Mesenchymal stem cell (in vitro differentiated cells and primary cell): ENCODE measurements at regions not wholly inside any gene's neighbourhood (a gene's known extent, or its start where the extent isn't known, plus 50 kb on each side); places are given as distances from the start of the nearest gene placed in this dataset.

Experiments
- DNase-seq: peaks from one replicate; pipeline ENCODE4 v3.0.0-alpha.2; 2013
- H2AFZ ChIP-seq: one replicate; pipeline ENCODE4 v1.6.1; 2013; ENCODE audit warnings: low read depth, mild to moderate bottlenecking, control low read depth, inconsistent platforms, low read length, moderate library complexity
- H2AK5ac ChIP-seq: 2 replicates; pipeline ENCODE4 v1.6.1; 2013; ENCODE audit warnings: low read length, moderate library complexity, mild to moderate bottlenecking, inconsistent platforms; ENCODE audit not compliant: severe bottlenecking
- H2BK120ac ChIP-seq: one replicate; pipeline ENCODE4 v1.6.1; 2013; ENCODE audit warnings: low read depth, mild to moderate bottlenecking, inconsistent platforms, low read length, moderate library complexity
- H2BK12ac ChIP-seq, 2 experiments: one replicate each; pipeline ENCODE4 v1.6.1; 2013; ENCODE audit warnings: inconsistent platforms in 2 of 2, low read length in 2 of 2, mild to moderate bottlenecking in 2 of 2, moderate library complexity in 2 of 2, control low read depth in 1 of 2
- H2BK15ac ChIP-seq: one replicate; pipeline ENCODE4 v1.6.1; 2013; ENCODE audit warnings: mild to moderate bottlenecking, low read depth, inconsistent platforms; ENCODE audit not compliant: poor library complexity, severe bottlenecking
- H2BK5ac ChIP-seq: 2 replicates; pipeline ENCODE4 v1.6.1; 2013; ENCODE audit warnings: low read depth, mild to moderate bottlenecking, low read length, control low read depth, inconsistent platforms; ENCODE audit not compliant: poor library complexity, severe bottlenecking
- H3K14ac ChIP-seq, 2 experiments: one replicate each; pipeline ENCODE4 v1.6.1; 2013; ENCODE audit warnings: inconsistent platforms in 2 of 2, low read length in 2 of 2, control low read depth in 1 of 2, mild to moderate bottlenecking in 1 of 2, moderate library complexity in 1 of 2
- H3K18ac ChIP-seq, 2 experiments: one replicate each; pipeline ENCODE4 v1.6.1; 2013; ENCODE audit warnings: inconsistent platforms in 2 of 2, low read length in 2 of 2, control low read depth in 1 of 2, low read depth in 1 of 2, mild to moderate bottlenecking in 1 of 2
- H3K23ac ChIP-seq, 2 experiments: one replicate each; pipeline ENCODE4 v1.6.1; 2013; ENCODE audit warnings: inconsistent platforms in 2 of 2, low read length in 2 of 2, mild to moderate bottlenecking in 2 of 2, moderate library complexity in 2 of 2, control low read depth in 1 of 2
- H3K27ac ChIP-seq: 2 replicates; pipeline ENCODE4 v1.5.1; 2013; ENCODE audit warnings: mild to moderate bottlenecking, moderate library complexity, low read length, control low read depth, inconsistent platforms; ENCODE audit not compliant: poor library complexity, severe bottlenecking
- H3K27me3 ChIP-seq, 2 experiments: 2 replicates each; pipeline versions ENCODE4 v1.6.1 to v1.7.0; 2013; ENCODE audit warnings: low read length in 2 of 2, mild to moderate bottlenecking in 2 of 2, moderate library complexity in 2 of 2, control low read depth in 1 of 2, inconsistent platforms in 1 of 2; ENCODE audit not compliant: control insufficient read depth in 1 of 2, insufficient read depth in 1 of 2
- H3K36me3 ChIP-seq, 2 experiments: 2 replicates each; pipeline versions ENCODE4 v1.6.1 to v1.7.0; 2013; ENCODE audit warnings: low read length in 2 of 2, control low read depth in 1 of 2, inconsistent platforms in 1 of 2, low read depth in 1 of 2, mild to moderate bottlenecking in 1 of 2; ENCODE audit not compliant: insufficient read depth in 2 of 2, control insufficient read depth in 1 of 2
- H3K4ac ChIP-seq, 2 experiments: one replicate each; pipeline ENCODE4 v1.6.1; 2013; ENCODE audit warnings: inconsistent platforms in 2 of 2, low read length in 2 of 2, mild to moderate bottlenecking in 2 of 2, moderate library complexity in 2 of 2, control low read depth in 1 of 2, low read depth in 1 of 2
- H3K4me1 ChIP-seq: 2 replicates; pipeline ENCODE4 v1.6.1; 2013; ENCODE audit warnings: low read depth, low read length, control low read depth; ENCODE audit not compliant: control insufficient read depth, insufficient read depth
- H3K4me2 ChIP-seq: 2 replicates; pipeline ENCODE4 v1.6.1; 2013; ENCODE audit warnings: low read length, mild to moderate bottlenecking, inconsistent platforms; ENCODE audit not compliant: poor library complexity, severe bottlenecking
- H3K4me3 ChIP-seq, 2 experiments: 2 replicates each; pipeline versions ENCODE4 v1.5.1 to v1.7.0; 2013; ENCODE audit warnings: low read length in 2 of 2, mild to moderate bottlenecking in 2 of 2, control low read depth in 1 of 2, low read depth in 1 of 2; ENCODE audit not compliant: insufficient read depth in 1 of 2
- H3K79me1 ChIP-seq: replicated peaks from 2 replicates; pipeline ENCODE4 v1.6.1; 2013; ENCODE audit warnings: mild to moderate bottlenecking, control low read depth, low read length, inconsistent platforms; ENCODE audit not compliant: poor library complexity, severe bottlenecking
- H3K9ac ChIP-seq: 2 replicates; pipeline ENCODE4 v1.7.0; 2013; ENCODE audit warnings: mild to moderate bottlenecking, low read length, moderate library complexity
- H3K9me3 ChIP-seq: 2 replicates; pipeline ENCODE4 v1.7.0; 2013; ENCODE audit warnings: mild to moderate bottlenecking, low read length; ENCODE audit not compliant: control insufficient read depth
- H4K8ac ChIP-seq: one replicate; pipeline ENCODE4 v1.6.1; 2013; ENCODE audit warnings: inconsistent platforms, mild to moderate bottlenecking, low read length, moderate library complexity
- H4K91ac ChIP-seq: one replicate; pipeline ENCODE4 v1.6.1; 2013; ENCODE audit warnings: mild to moderate bottlenecking, low read length, inconsistent platforms
- WGBS: methylation state at CpG from one replicate; pipeline ENCODE4 v1.1.7; 2013; ENCODE audit warnings: mixed read lengths; 5-methylcytosine and 5-hydroxymethylcytosine counted together

DNA sequence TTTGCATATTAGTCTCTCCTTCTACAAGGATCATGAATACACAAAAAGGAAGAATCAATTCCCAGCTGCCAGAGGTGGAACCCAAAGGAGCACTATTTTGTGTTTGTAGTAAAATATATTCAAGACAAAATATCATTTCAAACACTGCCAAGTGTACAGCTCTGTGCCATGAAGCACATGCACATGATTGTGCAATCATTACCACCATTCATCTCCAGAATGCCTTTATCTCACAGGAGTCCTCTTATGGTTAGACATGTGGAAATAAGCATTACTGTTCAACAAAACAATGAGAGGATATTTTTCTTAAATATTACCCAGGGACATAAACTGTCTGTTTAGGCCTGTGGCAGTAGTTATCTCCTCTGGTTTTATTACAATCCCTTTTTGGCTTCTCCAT, 151.4 kb upstream of the PPP1R3A start:
- Histone ChIP-seq H3K36me3 (no peaks in the 10 kb centered on the region), H3K14ac (no peak overlapping the region), H3K4me3 (no peak overlapping the region), H3K4ac (no peak overlapping the region), H3K9ac (no peak overlapping the region), H2BK5ac (no peak overlapping the region), H3K9me3 (no peaks in the 10 kb centered on the region), H2BK120ac (no peak overlapping the region), H4K8ac (no peak overlapping the region), H3K23ac (no peak overlapping the region), H4K91ac (no peak overlapping the region), H3K27ac (no peak overlapping the region), H3K79me1 (no peaks in the 10 kb centered on the region), H2BK15ac (no peak overlapping the region), H3K4me1 (no peaks in the 10 kb centered on the region), H3K18ac (no peak overlapping the region), H2AK5ac (no peak overlapping the region), H2AFZ (no peak overlapping the region), H2BK12ac (no peak overlapping the region), H3K27me3 (no peaks in the 10 kb centered on the region), H3K4me2 (no peak overlapping the region)
- DNase-seq: no peak

DNA sequence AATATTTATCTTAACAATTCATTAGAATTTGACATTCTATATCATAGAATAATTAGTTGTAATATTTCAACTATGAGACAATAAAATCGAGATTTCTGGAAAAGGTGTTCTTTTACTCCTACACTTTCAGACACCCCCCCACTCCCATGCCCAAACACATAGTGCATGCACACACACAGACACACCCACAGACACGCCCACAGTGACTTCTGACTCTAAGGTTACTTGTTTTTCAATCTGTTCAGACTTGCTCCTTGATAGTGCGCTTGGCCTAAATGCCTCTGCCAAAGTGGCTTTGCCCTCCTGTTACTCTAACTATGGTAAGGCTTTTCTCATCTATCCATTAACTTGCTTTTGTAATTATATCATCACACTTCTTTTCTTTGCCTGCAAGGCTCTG, 144.0 kb upstream of the PPP1R3A start:
- Histone ChIP-seq H3K4me2 (no peak overlapping the region), H3K36me3 (no peaks in the 10 kb centered on the region), H2BK15ac (no peak overlapping the region), H4K91ac (no peak overlapping the region), H3K9ac (no peak overlapping the region), H3K4me1 (no peaks in the 10 kb centered on the region), H2BK120ac (no peak overlapping the region), H2AFZ (no peak overlapping the region), H3K23ac (no peak overlapping the region), H3K27me3 (no peaks in the 10 kb centered on the region), H3K9me3 (no peaks in the 10 kb centered on the region), H3K4me3 (no peak overlapping the region), H2BK12ac (no peak overlapping the region), H2AK5ac (no peak overlapping the region), H3K14ac (no peak overlapping the region), H4K8ac (no peak overlapping the region), H3K27ac (no peak overlapping the region), H3K18ac (no peak overlapping the region), H2BK5ac (no peak overlapping the region), H3K79me1 (no peaks in the 10 kb centered on the region), H3K4ac (no peak overlapping the region)
- 67% methylated on average over 3 of the region's 3 CpGs for WGBS
- no peak for DNase-seq

DNA sequence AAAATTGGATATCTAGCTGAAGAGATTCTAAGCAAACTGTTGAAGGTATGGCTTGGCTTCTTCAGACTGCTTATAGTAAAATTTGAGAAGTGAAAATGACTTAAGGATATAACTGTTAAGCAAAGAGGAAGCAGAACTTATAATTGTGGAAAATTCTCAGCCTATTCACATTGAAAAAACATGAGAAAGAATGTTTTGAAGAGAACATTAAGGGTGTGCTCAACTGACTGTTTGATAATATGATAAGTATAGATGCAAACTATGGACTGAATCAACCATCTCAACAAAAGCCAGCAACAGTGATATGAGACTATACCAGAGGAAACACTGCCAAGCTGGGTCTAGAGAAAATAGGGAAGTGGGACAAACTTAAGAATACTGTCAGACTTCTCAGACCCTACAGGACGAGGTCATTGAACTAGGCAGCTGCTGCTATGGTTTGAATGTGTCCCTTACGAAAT, 133.1 kb upstream of the PPP1R3A start:
- Histone ChIP-seq H2AK5ac (no peak overlapping the region), H3K36me3 (no peaks in the 10 kb centered on the region), H3K14ac (no peak overlapping the region), H3K79me1 (no peaks in the 10 kb centered on the region), H3K9ac (no peak overlapping the region), H4K8ac (no peak overlapping the region), H2BK120ac (no peak overlapping the region), H3K4me2 (no peak overlapping the region), H3K27ac (no peak overlapping the region), H2BK15ac (no peak overlapping the region), H3K27me3 (no peaks in the 10 kb centered on the region), H3K4me3 (no peak overlapping the region), H2BK12ac (no peak overlapping the region), H3K4me1 (peaks cover 1% of the 10 kb centered on the region), H2BK5ac (no peak overlapping the region), H3K9me3 (no peaks in the 10 kb centered on the region), H3K18ac (no peak overlapping the region), H3K4ac (no peak overlapping the region), H4K91ac (no peak overlapping the region), H3K23ac (no peak overlapping the region), H2AFZ (no peak overlapping the region)
- no peak for DNase-seq
- 79% methylated on average over 2 of the region's 2 CpGs for WGBS

DNA sequence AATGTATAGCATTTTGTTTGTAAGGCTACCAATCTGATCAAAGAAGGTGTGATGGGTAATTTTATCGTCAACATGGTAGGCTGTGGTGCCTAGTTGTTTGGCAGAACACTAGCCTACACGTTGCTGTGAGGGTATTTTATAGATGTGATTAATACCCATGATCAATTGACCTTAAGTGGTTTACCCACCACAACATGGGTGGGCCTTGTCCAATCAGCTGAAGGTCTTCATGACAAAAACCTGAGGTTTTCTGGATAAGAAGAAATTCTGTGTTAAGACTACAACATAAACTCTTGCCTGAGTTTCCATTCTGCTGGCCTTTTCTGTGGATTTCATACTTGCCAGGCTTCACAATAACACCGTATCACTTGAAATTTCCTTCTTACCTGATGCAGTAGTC, 131.8 kb upstream of the PPP1R3A start:
- WGBS: 49% methylated on average over 2 of the region's 3 CpGs
- H2BK120ac ChIP-seq: no peak overlapping the region
- H2BK5ac ChIP-seq: no peak overlapping the region
- no peaks in the 10 kb centered on the region for H3K27me3 ChIP-seq
- no peak overlapping the region for H4K91ac ChIP-seq
- H3K18ac ChIP-seq: no peak overlapping the region
- H3K4me2 ChIP-seq: no peak overlapping the region
- H3K9me3 ChIP-seq: no peaks in the 10 kb centered on the region
- no peak overlapping the region for H3K4ac ChIP-seq
- no peak overlapping the region for H2BK12ac ChIP-seq
- H2BK15ac ChIP-seq: no peak overlapping the region
- H3K36me3 ChIP-seq: no peaks in the 10 kb centered on the region
- no peak overlapping the region for H3K4me3 ChIP-seq
- H2AFZ ChIP-seq: no peak overlapping the region
- H3K27ac ChIP-seq: no peak overlapping the region
- H3K23ac ChIP-seq: no peak overlapping the region
- no peaks in the 10 kb centered on the region for H3K79me1 ChIP-seq
- H3K9ac ChIP-seq: no peak overlapping the region
- H3K14ac ChIP-seq: no peak overlapping the region
- H4K8ac ChIP-seq: no peak overlapping the region
- peaks cover 1% of the 10 kb centered on the region for H3K4me1 ChIP-seq
- DNase-seq: no peak
- no peak overlapping the region for H2AK5ac ChIP-seq
